GM23248 (cell line): ENCODE measurements at regions not wholly inside any gene's neighbourhood (a gene's known extent, or its start where the extent isn't known, plus 50 kb on each side); places are given as distances from the start of the nearest gene placed in this dataset.
A peak's percentile ranks its signal among the peaks of the same experiment; 100 is the strongest.

Experiments
- DNase-seq: peaks from one replicate; pipeline ENCODE4 v3.0.0-alpha.2; 2015
- H2AFZ ChIP-seq: fragments of 200-600 bp; sonication (generic); 2 replicates; pipeline ENCODE4 v1.6.1; 2016; ENCODE audit warnings: antibody characterized with exemption
- H3F3A ChIP-seq: fragments of 200-600 bp; sonication (generic); 2 replicates; pipeline ENCODE4 v1.6.1; 2016; ENCODE audit warnings: mild to moderate bottlenecking, antibody characterized with exemption, mixed run types; ENCODE audit not compliant: insufficient read depth
- H3K27ac ChIP-seq: fragments of 200-600 bp; sonication (generic); 2 replicates; pipeline ENCODE4 v1.5.1; 2016; ENCODE audit warnings: mild to moderate bottlenecking
- H3K27me3 ChIP-seq: fragments of 200-600 bp; sonication (generic); replicated peaks from 2 replicates; pipeline ENCODE4 v1.6.1; 2016; ENCODE audit warnings: mild to moderate bottlenecking; ENCODE audit not compliant: insufficient read depth
- H3K36me3 ChIP-seq: fragments of 200-600 bp; sonication (generic); 2 replicates; pipeline ENCODE4 v1.6.1; 2016; ENCODE audit warnings: low read depth, mild to moderate bottlenecking
- H3K4me1 ChIP-seq: fragments of 200-600 bp; sonication (generic); 2 replicates; pipeline ENCODE4 v1.6.1; 2016; ENCODE audit warnings: mild to moderate bottlenecking; ENCODE audit not compliant: insufficient read depth
- H3K4me2 ChIP-seq: fragments of 200-600 bp; sonication (generic); one replicate; pipeline ENCODE4 v1.6.1; 2016; ENCODE audit warnings: mild to moderate bottlenecking; ENCODE audit not compliant: unreplicated experiment
- H3K4me3 ChIP-seq: fragments of 200-600 bp; sonication (generic); 2 replicates; pipeline ENCODE4 v1.5.1; 2016; ENCODE audit warnings: mild to moderate bottlenecking
- H3K79me2 ChIP-seq: fragments of 200-600 bp; sonication (generic); 2 replicates; pipeline ENCODE4 v1.6.1; 2016; ENCODE audit warnings: mild to moderate bottlenecking; ENCODE audit not compliant: insufficient read depth
- H3K9ac ChIP-seq: fragments of 200-600 bp; sonication (generic); 2 replicates; pipeline ENCODE4 v1.6.1; 2016; ENCODE audit warnings: mild to moderate bottlenecking
- H3K9me2 ChIP-seq: fragments of 200-600 bp; sonication (generic); 2 replicates; pipeline ENCODE4 v1.6.1; 2016; ENCODE audit warnings: mixed run types, mild to moderate bottlenecking, moderate library complexity; ENCODE audit not compliant: insufficient read depth
- H3K9me3 ChIP-seq: fragments of 200-600 bp; sonication (generic); one replicate; pipeline ENCODE4 v1.6.1; 2017; ENCODE audit warnings: low read depth
- H4K20me1 ChIP-seq: fragments of 200-600 bp; sonication (generic); 2 replicates; pipeline ENCODE4 v1.6.0; 2016; ENCODE audit not compliant: insufficient read depth
- EZH2 ChIP-seq: fragments of 200-600 bp; sonication (generic); IDR thresholded peaks from 2 replicates; pipeline ENCODE4 v1.6.1; 2018; ENCODE audit warnings: antibody characterized with exemption, mild to moderate bottlenecking; ENCODE audit not compliant: insufficient read depth, poor library complexity, severe bottlenecking
- EZH2phosphoT487 ChIP-seq: fragments of 200-600 bp; sonication (generic); IDR thresholded peaks from 2 replicates; pipeline ENCODE4 v1.6.1; 2018; ENCODE audit warnings: antibody characterized with exemption, moderate library complexity, mild to moderate bottlenecking, low read depth; ENCODE audit not compliant: insufficient read depth
- WGBS, 2 experiments: methylation state at CpG; one replicate each; pipeline ENCODE4 v1.1.6; 2015 to 2017; ENCODE audit warnings: low lambda C conversion rate in 2 of 2, low coverage in 1 of 2; ENCODE audit errors: missing lambda C conversion rate in 2 of 2; 5-methylcytosine and 5-hydroxymethylcytosine counted together
- in situ Hi-C: fragments of 300-500 bp; cut with MboI; formaldehyde crosslinking; loops from 2 replicates; pipeline ENCODE4 v1.15.0; 2020

DNA sequence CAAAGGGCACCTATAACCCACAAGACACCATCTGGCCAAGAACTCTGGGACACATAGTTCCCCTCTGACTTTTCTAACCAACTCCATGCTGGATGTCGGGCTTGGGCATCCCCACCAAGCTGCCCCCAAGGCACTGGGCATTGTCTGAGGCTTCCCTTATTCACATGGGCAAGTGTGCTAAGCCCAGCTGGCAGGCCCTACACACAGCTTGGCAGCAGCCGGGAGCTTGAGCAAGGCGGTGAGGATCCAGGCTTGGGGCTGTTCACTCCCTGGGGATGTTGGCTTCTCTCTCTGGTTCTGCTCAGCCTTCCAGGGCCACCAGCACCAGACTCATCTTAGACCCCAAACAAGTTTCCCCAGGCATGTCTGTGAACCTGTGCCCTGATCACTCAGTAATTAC is 138.3 kb upstream of the KAZN start:
- no peak overlapping the region for H3K9ac ChIP-seq
- no peak overlapping the region for H3K4me2 ChIP-seq
- H3K4me1 ChIP-seq, result no peaks in the 10 kb centered on the region
- no peaks in the 10 kb centered on the region for H3F3A ChIP-seq
- no peak for DNase-seq
- in situ Hi-C loops, result no loop called here
- no peak overlapping the region for H2AFZ ChIP-seq
- no peaks in the 10 kb centered on the region for H3K79me2 ChIP-seq
- H3K27ac ChIP-seq, result no peak overlapping the region
- TF ChIP-seq EZH2phosphoT487 (no peak), EZH2 (no peak)
- H3K9me3 ChIP-seq, result no peaks in the 10 kb centered on the region
- WGBS, 2 experiments, result 82 to 90% methylated on average over 3 of the region's 3 CpGs
- H3K4me3 ChIP-seq, result no peak overlapping the region
- no peaks in the 10 kb centered on the region for H3K36me3 ChIP-seq
- no peaks in the 10 kb centered on the region for H3K9me2 ChIP-seq
- H4K20me1 ChIP-seq, result no peaks in the 10 kb centered on the region
- H3K27me3 ChIP-seq, result peaks cover 12% of the 10 kb centered on the region; the same call in 1 of the 2 replicates

- H3F3A ChIP-seq, result no peaks in the 10 kb centered on the region
- no peaks in the 10 kb centered on the region for H4K20me1 ChIP-seq
- H3K9ac ChIP-seq, result no peak overlapping the region
- H3K36me3 ChIP-seq, result no peaks in the 10 kb centered on the region
- no peaks in the 10 kb centered on the region for H3K79me2 ChIP-seq
- H3K9me3 ChIP-seq, result no peaks in the 10 kb centered on the region
- no peak overlapping the region for H3K27ac ChIP-seq
- 92% methylated on average over 4 of the region's 4 CpGs for WGBS, 2 experiments
- TF ChIP-seq EZH2phosphoT487, result no peak
- TF ChIP-seq EZH2, result no peak
- H3K9me2 ChIP-seq, result no peaks in the 10 kb centered on the region
- in situ Hi-C loops, result no loop called here
- H3K4me1 ChIP-seq, result no peaks in the 10 kb centered on the region
- H3K4me3 ChIP-seq, result no peak overlapping the region
- H2AFZ ChIP-seq, result no peak overlapping the region
- 0 out of 2 replicates have a peak, but pooled peaks cover 12% of the 10 kb centered on the region for H3K27me3 ChIP-seq
- H3K4me2 ChIP-seq, result no peak overlapping the region
- no peak for DNase-seq
Observed at GRCh38 chr1:14462851-14463250, 135.6 kb upstream of the KAZN start.

DNA sequence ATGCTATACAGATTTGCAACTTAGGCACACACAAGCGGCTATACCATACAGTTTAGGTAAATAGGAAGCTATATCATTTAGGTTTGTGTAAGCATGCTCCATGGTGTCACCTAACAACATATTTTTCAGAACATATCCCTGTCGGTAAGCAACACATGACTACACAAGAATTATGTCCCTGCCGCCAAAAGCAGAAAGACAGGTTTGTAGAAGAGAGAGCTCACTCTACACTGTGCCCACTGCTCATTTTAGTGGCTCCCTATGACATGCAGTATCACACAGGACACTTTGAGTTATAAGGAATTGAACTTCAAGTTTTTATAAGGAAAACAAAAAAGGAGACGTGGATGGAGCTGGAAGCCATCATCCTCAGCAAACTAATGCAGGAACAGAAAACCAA is 132.5 kb upstream of the KAZN start:
- in situ Hi-C loops, result no loop called here
- Histone ChIP-seq H3K36me3 (no peaks in the 10 kb centered on the region), H3K9ac (no peak overlapping the region), H3K79me2 (no peaks in the 10 kb centered on the region), H3K27me3 (peaks cover 19% of the 10 kb centered on the region), H3K4me1 (no peaks in the 10 kb centered on the region), H3K4me3 (no peak overlapping the region), H3F3A (no peaks in the 10 kb centered on the region), H3K9me2 (no peaks in the 10 kb centered on the region), H3K9me3 (no peaks in the 10 kb centered on the region), H3K27ac (no peak overlapping the region), H3K4me2 (no peak overlapping the region), H4K20me1 (no peaks in the 10 kb centered on the region), H2AFZ (no peak overlapping the region)
- WGBS, 2 experiments, result 76 to 77% methylated on average over 4 of the region's 4 CpGs
- DNase-seq, result no peak
- TF ChIP-seq EZH2, result no peak

DNA sequence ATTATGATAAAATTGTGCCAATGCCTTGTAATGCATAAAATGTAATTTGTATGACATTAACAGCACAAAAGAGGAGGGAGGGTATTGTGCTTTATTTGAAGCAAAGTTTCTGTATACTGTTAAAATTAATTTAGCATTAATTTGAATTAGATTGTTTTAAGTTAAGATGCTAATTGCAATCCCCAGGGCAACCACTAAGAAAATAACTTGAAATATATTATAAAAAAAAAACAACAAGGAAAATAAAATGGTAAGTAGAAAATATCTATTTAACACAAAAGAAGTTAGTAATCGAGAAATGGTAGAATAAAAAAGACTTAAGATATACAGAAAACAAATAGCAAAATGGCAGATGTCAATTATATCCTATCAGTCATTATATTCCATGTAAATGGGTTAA is 131.4 kb upstream of the KAZN start:
- DNase-seq, result no peak
- H3K27ac ChIP-seq, result no peak overlapping the region
- no peaks in the 10 kb centered on the region for H3K9me3 ChIP-seq
- H3K4me2 ChIP-seq, result no peak overlapping the region
- no peak for TF ChIP-seq EZH2phosphoT487
- TF ChIP-seq EZH2, result no peak
- H4K20me1 ChIP-seq, result no peaks in the 10 kb centered on the region
- no peaks in the 10 kb centered on the region for H3K79me2 ChIP-seq
- no peaks in the 10 kb centered on the region for H3K36me3 ChIP-seq
- no peak overlapping the region for H3K4me3 ChIP-seq
- no peak overlapping the region for H2AFZ ChIP-seq
- H3K9me2 ChIP-seq, result no peaks in the 10 kb centered on the region
- in situ Hi-C loops, result no loop called here
- no peaks in the 10 kb centered on the region for H3K4me1 ChIP-seq
- no peak overlapping the region for H3K9ac ChIP-seq
- H3F3A ChIP-seq, result no peaks in the 10 kb centered on the region
- peaks cover 21% of the 10 kb centered on the region for H3K27me3 ChIP-seq
- WGBS, 2 experiments, result 74 to 85% methylated on average over 1 of the region's 1 CpG

DNA sequence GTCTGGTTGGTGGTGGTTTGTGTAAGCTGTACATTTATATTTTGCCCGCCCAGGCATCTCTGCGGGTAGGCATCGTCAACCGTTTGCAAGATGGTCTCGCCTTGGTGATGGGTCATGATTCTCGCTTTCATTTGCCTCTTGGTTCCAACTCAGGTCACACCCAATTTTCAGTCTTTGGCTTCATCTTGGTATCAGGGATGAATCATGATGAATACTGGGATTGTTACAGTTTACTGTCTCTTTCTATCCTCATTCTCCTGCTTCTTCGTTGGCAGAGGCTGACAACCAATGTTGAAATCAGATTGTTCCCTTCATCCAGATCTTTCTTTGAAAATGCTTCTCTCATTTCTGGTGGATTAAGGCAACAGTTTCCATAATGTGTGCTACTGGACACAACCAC is 129.7 kb upstream of the KAZN start:
- no peaks in the 10 kb centered on the region for H3K79me2 ChIP-seq
- H3K4me3 ChIP-seq, result no peak overlapping the region
- no peak overlapping the region for H3K9ac ChIP-seq
- H3K4me1 ChIP-seq, result no peaks in the 10 kb centered on the region
- peaks cover 16% of the 10 kb centered on the region for H3K27me3 ChIP-seq
- no peaks in the 10 kb centered on the region for H3K36me3 ChIP-seq
- no peak for TF ChIP-seq EZH2phosphoT487
- no peak for TF ChIP-seq EZH2
- no peak overlapping the region for H2AFZ ChIP-seq
- peak; percentile 42 for DNase-seq
- H3F3A ChIP-seq, result no peaks in the 10 kb centered on the region
- no peaks in the 10 kb centered on the region for H4K20me1 ChIP-seq
- H3K4me2 ChIP-seq, result no peak overlapping the region
- in situ Hi-C loops, result no loop called here
- no peaks in the 10 kb centered on the region for H3K9me3 ChIP-seq
- H3K27ac ChIP-seq, result no peak overlapping the region
- H3K9me2 ChIP-seq, result no peaks in the 10 kb centered on the region
- WGBS, 2 experiments, result 35 to 36% methylated on average over 7 of the region's 7 CpGs
